ENCODE measurements at regions not wholly inside any gene's neighbourhood (a gene's known extent, or its start where the extent isn't known, plus 50 kb on each side); places are given as distances from the start of the nearest gene placed in this dataset.

GRCh38 chr5:169442913-169443784 lies 140.4 kb upstream of the SPDL1 start:
- H3K9me1 ChIP-seq (ENCODE audit: control insufficient read depth, insufficient read depth, low read length), result no peaks in the 10 kb centered on the region
- in situ Hi-C loops (cut with MboI), result no loop called here
- H3K4me2 ChIP-seq (ENCODE audit: insufficient read depth, low read length), result no peak overlapping the region
- no peak overlapping the region for H3K4me3 ChIP-seq
- WGBS (ENCODE audit: insufficient coverage, low coverage, missing lambda C conversion rate), result 0% methylated on average over 9 of the region's 9 CpGs
- no peaks in the 10 kb centered on the region for H4K20me1 ChIP-seq (replicated peaks; ENCODE audit: control insufficient read depth, insufficient read depth, low read length)
- no peak overlapping the region for H3K9ac ChIP-seq (ENCODE audit: insufficient read depth in 1 of 2, low read depth in 2 of 2, low read length in 2 of 2)
- no peak for ATAC-seq
- intact Hi-C loops (cut with micrococcal nuclease), result no loop called here
- no peak for FAIRE-seq
- no peaks in the 10 kb centered on the region for H3K79me2 ChIP-seq (ENCODE audit: control insufficient read depth, insufficient read depth, low read length)
- no peak overlapping the region for H3K27ac ChIP-seq (ENCODE audit: extremely low read depth, low read depth, low read length)
- BruUV-seq (replicated peaks), result no TSS peak
- no peaks in the 10 kb centered on the region for H3K27me3 ChIP-seq (ENCODE audit: control insufficient read depth in 2 of 2, insufficient read depth in 2 of 2, low read length in 2 of 2)
- TF ChIP-seq ARID1B (IDR thresholded peaks at IDR 0.05) (0 out of 2 replicates have a peak, but pooled peaks have one; percentile 8), TAL1 (IDR thresholded peaks at IDR 0.05) (peak; percentile 33; the same call in 1 of the 2 replicates), ZNF655 (CRISPR knock-in tag; IDR thresholded peaks at IDR 0.05) (no peak), ZKSCAN8 (CRISPR knock-in tag; IDR thresholded peaks at IDR 0.05) (no peak), ZNF316 (IDR thresholded peaks at IDR 0.05) (no peak), CBFA2T3 (IDR thresholded peaks at IDR 0.05) (peak; percentile 51), ZFP36 (IDR thresholded peaks at IDR 0.05; ENCODE audit: low read depth, low read length, partially characterized antibody) (no peak)
- H3K9me3 ChIP-seq (replicated peaks; ENCODE audit: control insufficient read depth, insufficient read depth, low read depth, low read length), result no peaks in the 10 kb centered on the region
- no peaks in the 10 kb centered on the region; a peak in 2 of 5 replicates for H3K4me1 ChIP-seq (replicated peaks in 1 of 2; ENCODE audit: control insufficient read depth in 2 of 2, insufficient read depth in 2 of 2, low read length in 2 of 2)
- no peaks in the 10 kb centered on the region for H3K36me3 ChIP-seq (ENCODE audit: control insufficient read depth, insufficient read depth, low read length)
- no peak overlapping the region for H2AFZ ChIP-seq (ENCODE audit: low read depth, low read length)
- peak in 1 of 4 experiments; percentile 3 for DNase-seq (ENCODE audit: extremely low read depth in 1 of 4, low spot score in 3 of 4)
- ChIA-PET POLR2A (interaction anchor here (0.8 kb wide), 1 partner anchor 9 kb away, joined by 3 read pairs; no protein-coding TSS in a partner anchor), CTCF (ENCODE audit: low intra/inter-chr PET ratio) (no interaction called here)

Data from K562 (cell line).